Erythroblast (primary cell): ENCODE measurements at regions not wholly inside any gene's neighbourhood (a gene's known extent, or its start where the extent isn't known, plus 50 kb on each side); places are given as distances from the start of the nearest gene placed in this dataset.

Experiments
- GATA1 ChIP-seq: IDR thresholded peaks from 2 replicates; pipeline ENCODE4 v1.6.1; 2011; ENCODE audit warnings: low read depth, mild to moderate bottlenecking, control low read depth, low read length, moderate library complexity
- POLR2A ChIP-seq: IDR thresholded peaks from 2 replicates; pipeline ENCODE4 v1.6.1; 2011; ENCODE audit warnings: mild to moderate bottlenecking, low read length

DNA sequence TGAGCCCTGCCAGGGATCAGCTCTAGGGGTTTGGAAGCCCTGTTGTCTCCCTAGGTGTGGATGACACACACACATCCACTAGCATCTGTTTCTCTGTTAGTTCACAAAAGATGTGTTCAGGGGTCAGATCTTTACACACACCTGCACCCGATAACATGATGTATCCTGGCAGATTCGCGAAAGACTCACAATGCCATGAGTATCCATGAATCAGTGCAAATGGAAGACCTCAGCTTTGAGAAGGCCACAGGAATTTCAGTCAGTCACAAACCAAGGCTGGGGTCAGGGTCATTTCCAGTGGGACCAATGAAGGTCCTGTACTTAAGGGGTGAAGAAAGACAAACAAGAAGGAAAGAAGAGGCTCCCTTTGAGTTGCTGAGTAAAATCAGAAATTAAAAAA is 898.2 kb downstream of the UQCRFS1 start:
- TF ChIP-seq POLR2A (no peak), GATA1 (no peak)
